Keratinocyte (primary cell): ENCODE measurements at regions not wholly inside any gene's neighbourhood (a gene's known extent, or its start where the extent isn't known, plus 50 kb on each side); places are given as distances from the start of the nearest gene placed in this dataset.

Experiments used
- DNase-seq: peaks from one replicate; pipeline ENCODE4 v3.0.0-alpha.2; 2011; ENCODE audit warnings: low read depth, missing footprints, low spot score
- FAIRE-seq: peaks from 2 replicates; lab custom pipeline; 2011; peaks lifted over from hg19 to GRCh38; lab: Jason Lieb, UNC
- H2AFZ ChIP-seq: 2 replicates; pipeline ENCODE4 v1.6.0; 2012; ENCODE audit warnings: low read length, control low read depth, inconsistent platforms; ENCODE audit not compliant: control insufficient read depth
- H3K27ac ChIP-seq: 2 replicates; pipeline ENCODE4 v1.5.1; 2011; ENCODE audit warnings: low read length; ENCODE audit not compliant: control insufficient read depth, insufficient read depth
- H3K27me3 ChIP-seq: 3 replicates; pipeline ENCODE4 v1.6.0; 2011; ENCODE audit warnings: low read length; ENCODE audit not compliant: control insufficient read depth, insufficient read depth; ENCODE audit errors: extremely low read depth
- H3K36me3 ChIP-seq, 2 experiments: 2 replicates in 1 of 2; 3 replicates in 1 of 2; pipeline ENCODE4 v1.5.1; 2011; ENCODE audit warnings: low read length in 2 of 2, mild to moderate bottlenecking in 1 of 2; ENCODE audit not compliant: control insufficient read depth in 2 of 2, insufficient read depth in 2 of 2; ENCODE audit errors: extremely low read depth in 1 of 2
- H3K4me1 ChIP-seq: 3 replicates; pipeline ENCODE4 v1.5.1; 2011; ENCODE audit warnings: low read length; ENCODE audit not compliant: control insufficient read depth, insufficient read depth; ENCODE audit errors: extremely low read depth
- H3K4me2 ChIP-seq: 3 replicates; pipeline ENCODE4 v1.6.0; 2011; ENCODE audit warnings: low read depth, low read length; ENCODE audit not compliant: control insufficient read depth, insufficient read depth; ENCODE audit errors: extremely low read depth
- H3K4me3 ChIP-seq, 3 experiments: fragments of 200-600 bp in 1 of 3; sonication (generic) in 1 of 3; 2 replicates in 2 of 3; 3 replicates in 1 of 3; pipeline ENCODE4 v1.5.1; 2011 to 2016; ENCODE audit warnings: low read length in 3 of 3, mild to moderate bottlenecking in 3 of 3, control low read depth in 2 of 3, inconsistent platforms in 1 of 3, low read depth in 1 of 3, mixed read lengths in 1 of 3, mixed run types in 1 of 3, moderate library complexity in 1 of 3; ENCODE audit not compliant: control insufficient read depth in 2 of 3, insufficient read depth in 2 of 3; ENCODE audit errors: extremely low read depth in 1 of 3
- H3K79me2 ChIP-seq: 2 replicates; pipeline ENCODE4 v1.6.0; 2012; ENCODE audit warnings: low read length; ENCODE audit not compliant: control insufficient read depth, insufficient read depth
- H3K9ac ChIP-seq: 3 replicates; pipeline ENCODE4 v1.6.0; 2011; ENCODE audit warnings: low read length; ENCODE audit not compliant: control insufficient read depth, insufficient read depth; ENCODE audit errors: extremely low read depth
- H3K9me1 ChIP-seq: 3 replicates; pipeline ENCODE4 v1.6.0; 2011; ENCODE audit warnings: low read length; ENCODE audit not compliant: control insufficient read depth, insufficient read depth; ENCODE audit errors: extremely low read depth
- H3K9me3 ChIP-seq: 2 replicates; pipeline ENCODE4 v1.5.1; 2012; ENCODE audit warnings: low read depth, low read length; ENCODE audit not compliant: control insufficient read depth
- H4K20me1 ChIP-seq: 3 replicates; pipeline ENCODE4 v1.6.0; 2011; ENCODE audit warnings: low read length; ENCODE audit not compliant: control insufficient read depth, insufficient read depth; ENCODE audit errors: extremely low read depth
- EZH2 ChIP-seq: IDR thresholded peaks from one replicate; pipeline ENCODE4 v1.6.1; 2012; ENCODE audit warnings: inconsistent platforms, mild to moderate bottlenecking, low read length, moderate library complexity
- dilution Hi-C: fragments of 300-500 bp; cut with MboI; formaldehyde crosslinking; loops from one replicate; pipeline ENCODE4 v1.7.0; 2020; ENCODE audit warnings: low sequenced_read_pairs; ENCODE audit not compliant: extremely low pct_ligation_motif_present
- TF ChIP-seq, protein P1 (sequence below), 3 experiments: IDR thresholded peaks in 1 of 3; conservative IDR thresholded peaks in 1 of 3; optimal IDR thresholded peaks in 1 of 3; 2 replicates in 2 of 3; 3 replicates in 1 of 3; pipeline versions ENCODE3 to v1.5.1; 2011; ENCODE audit warnings: low read length in 3 of 3, mild to moderate bottlenecking in 3 of 3, moderate library complexity in 2 of 3, control low read depth in 1 of 3, inconsistent platforms in 1 of 3; ENCODE audit not compliant: insufficient read depth in 2 of 3; ENCODE audit errors: extremely low read depth in 1 of 3

DNA sequence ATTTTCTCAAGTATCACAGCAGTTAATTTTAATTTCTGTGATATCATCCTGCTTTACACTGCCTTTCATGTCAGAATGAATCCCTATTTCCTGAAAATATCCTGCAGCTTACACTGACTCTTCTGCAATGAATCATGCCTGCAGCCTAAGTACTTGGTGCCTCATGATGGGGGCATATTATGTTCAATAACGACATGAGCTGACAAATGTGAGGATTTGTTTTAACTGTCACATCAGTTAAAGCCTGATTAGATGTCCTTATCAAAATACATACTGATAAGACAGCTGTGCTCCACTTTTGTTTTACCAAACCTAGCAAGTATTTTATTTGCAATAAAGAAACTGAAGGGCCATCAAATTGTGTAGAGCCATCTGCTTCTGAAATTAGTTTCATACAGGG is 359.9 kb upstream of the AGA start:
- no peak for FAIRE-seq

DNA sequence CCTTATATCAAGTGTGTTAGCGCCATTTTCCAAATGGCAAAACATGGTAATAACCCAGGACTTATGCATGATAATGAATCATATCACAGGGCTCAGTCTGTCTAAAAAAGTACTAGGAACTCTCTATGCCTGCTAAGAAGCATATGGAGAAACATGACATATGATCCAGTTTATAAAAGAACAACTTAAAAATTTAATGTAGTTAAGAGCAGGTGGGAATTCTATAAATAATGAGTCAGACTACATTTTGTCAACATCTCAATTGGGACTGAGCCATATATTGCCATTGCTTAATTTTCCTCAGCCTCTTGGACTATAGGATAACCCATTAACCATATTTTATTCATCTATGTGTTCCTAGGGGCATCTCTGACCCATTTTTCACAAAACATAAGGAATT is 360.4 kb upstream of the AGA start:
- FAIRE-seq = no peak
- dilution Hi-C loops = no loop called here
- no peaks in the 10 kb centered on the region for H3K4me1 ChIP-seq

More for the DNA sequence above, 359.9 kb upstream of the AGA start:
- no peaks in the 10 kb centered on the region for H3K9me3 ChIP-seq
- no peak overlapping the region for H2AFZ ChIP-seq
- H4K20me1 ChIP-seq = no peaks in the 10 kb centered on the region
- H3K27me3 ChIP-seq = no peaks in the 10 kb centered on the region
- H3K4me1 ChIP-seq = no peaks in the 10 kb centered on the region
- DNase-seq = no peak
- no peak overlapping the region for H3K4me2 ChIP-seq
- H3K36me3 ChIP-seq = no peaks in the 10 kb centered on the region
- H3K27ac ChIP-seq = no peak overlapping the region
- no peak for TF ChIP-seq EZH2
- TF ChIP-seq, protein P1, sequence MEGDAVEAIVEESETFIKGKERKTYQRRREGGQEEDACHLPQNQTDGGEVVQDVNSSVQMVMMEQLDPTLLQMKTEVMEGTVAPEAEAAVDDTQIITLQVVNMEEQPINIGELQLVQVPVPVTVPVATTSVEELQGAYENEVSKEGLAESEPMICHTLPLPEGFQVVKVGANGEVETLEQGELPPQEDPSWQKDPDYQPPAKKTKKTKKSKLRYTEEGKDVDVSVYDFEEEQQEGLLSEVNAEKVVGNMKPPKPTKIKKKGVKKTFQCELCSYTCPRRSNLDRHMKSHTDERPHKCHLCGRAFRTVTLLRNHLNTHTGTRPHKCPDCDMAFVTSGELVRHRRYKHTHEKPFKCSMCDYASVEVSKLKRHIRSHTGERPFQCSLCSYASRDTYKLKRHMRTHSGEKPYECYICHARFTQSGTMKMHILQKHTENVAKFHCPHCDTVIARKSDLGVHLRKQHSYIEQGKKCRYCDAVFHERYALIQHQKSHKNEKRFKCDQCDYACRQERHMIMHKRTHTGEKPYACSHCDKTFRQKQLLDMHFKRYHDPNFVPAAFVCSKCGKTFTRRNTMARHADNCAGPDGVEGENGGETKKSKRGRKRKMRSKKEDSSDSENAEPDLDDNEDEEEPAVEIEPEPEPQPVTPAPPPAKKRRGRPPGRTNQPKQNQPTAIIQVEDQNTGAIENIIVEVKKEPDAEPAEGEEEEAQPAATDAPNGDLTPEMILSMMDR (optimal IDR thresholded peaks at IDR 0.05 in 1 of 3, IDR thresholded peaks at IDR 0.05 in 1 of 3, conservative IDR thresholded peaks at IDR 0.05 in 1 of 3; ENCODE audit: extremely low read depth in 1 of 3, insufficient read depth in 2 of 3, low read length in 3 of 3) = no peak
- H3K79me2 ChIP-seq = no peaks in the 10 kb centered on the region
- no peaks in the 10 kb centered on the region for H3K9me1 ChIP-seq
- no peak overlapping the region for H3K4me3 ChIP-seq
- no peak overlapping the region for H3K9ac ChIP-seq
- dilution Hi-C loops = no loop called here

More for the DNA sequence above, 360.4 kb upstream of the AGA start:
- Histone ChIP-seq H3K9me1 (no peaks in the 10 kb centered on the region), H2AFZ (no peak overlapping the region), H3K4me2 (no peak overlapping the region), H3K27ac (no peak overlapping the region), H3K4me3 (no peak overlapping the region), H3K36me3 (no peaks in the 10 kb centered on the region), H3K9me3 (no peaks in the 10 kb centered on the region), H4K20me1 (no peaks in the 10 kb centered on the region), H3K9ac (no peak overlapping the region), H3K79me2 (no peaks in the 10 kb centered on the region), H3K27me3 (no peaks in the 10 kb centered on the region)
- no peak for DNase-seq
- TF ChIP-seq EZH2 = no peak
- TF ChIP-seq, protein P1 (optimal IDR thresholded peaks at IDR 0.05 in 1 of 3, IDR thresholded peaks at IDR 0.05 in 1 of 3, conservative IDR thresholded peaks at IDR 0.05 in 1 of 3; ENCODE audit: extremely low read depth in 1 of 3, insufficient read depth in 2 of 3, low read length in 3 of 3) = no peak
